ENCODE measurements at regions not wholly inside any gene's neighbourhood (a gene's known extent, or its start where the extent isn't known, plus 50 kb on each side); places are given as distances from the start of the nearest gene placed in this dataset.

- no peak for TF ChIP-seq CEBPB (IDR thresholded peaks at IDR 0.05; ENCODE audit: low read depth)
- TF ChIP-seq ZNF274 (IDR thresholded peaks at IDR 0.05; ENCODE audit: low read depth, low read length): no peak
- TF ChIP-seq CTCF (IDR thresholded peaks at IDR 0.05 in 2 of 3, conservative IDR thresholded peaks at IDR 0.05 in 1 of 3; ENCODE audit: borderline replicate concordance in 1 of 3, insufficient read depth in 1 of 3, low read depth in 2 of 3, low read length in 2 of 3): no peak
- TF ChIP-seq EZH2phosphoT487 (IDR thresholded peaks at IDR 0.05; ENCODE audit: borderline replicate concordance): no peak
- TF ChIP-seq POLR2A (IDR thresholded peaks at IDR 0.05; ENCODE audit: borderline replicate concordance, extremely low read depth, insufficient read depth, insufficient read length): no peak
- TF ChIP-seq POLR2AphosphoS5 (IDR thresholded peaks at IDR 0.05; ENCODE audit: low read depth, low read length): no peak
- no peak for TF ChIP-seq YY1 (IDR thresholded peaks at IDR 0.05; ENCODE audit: extremely low read depth, insufficient replicate concordance, low read depth, low read length)
- TF ChIP-seq ZBTB33 (IDR thresholded peaks at IDR 0.05; ENCODE audit: extremely low read depth, insufficient replicate concordance, low read length): no peak
- no peak for TF ChIP-seq EZH2 (IDR thresholded peaks at IDR 0.05)
- TF ChIP-seq TCF7L2 (IDR thresholded peaks at IDR 0.05; ENCODE audit: borderline replicate concordance, extremely low read depth, insufficient read depth, insufficient read length): no peak
- TF ChIP-seq ATF3 (IDR thresholded peaks at IDR 0.05): no peak
- no peak for TF ChIP-seq SP1 (IDR thresholded peaks at IDR 0.05; ENCODE audit: low read depth)
Observed at GRCh38 chr5:74514888-74515551, 125.5 kb downstream of the ENC1 start.
